Activated CD4-positive, alpha-beta T cell treated with anti-CD3 and anti-CD28 coated beads, Interleukin-2, amount 50 U/mL, for 48 hours (primary cell): ENCODE measurements at regions not wholly inside any gene's neighbourhood (a gene's known extent, or its start where the extent isn't known, plus 50 kb on each side); places are given as distances from the start of the nearest gene placed in this dataset.

ENCODE experiments used
- DNase-seq, 2 experiments: peaks; one replicate each; pipeline ENCODE4 v3.0.0-alpha.2; 2020

- no peak for DNase-seq
Measured at GRCh38 chr15:88315221-88315878, 58.8 kb upstream of the NTRK3 start.

- no peak for DNase-seq
Measured at GRCh38 chr15:88312941-88313579, 56.5 kb upstream of the NTRK3 start.

GRCh38 chr15:88309363-88309762 lies 52.8 kb upstream of the NTRK3 start:
- DNase-seq = no peak

DNA sequence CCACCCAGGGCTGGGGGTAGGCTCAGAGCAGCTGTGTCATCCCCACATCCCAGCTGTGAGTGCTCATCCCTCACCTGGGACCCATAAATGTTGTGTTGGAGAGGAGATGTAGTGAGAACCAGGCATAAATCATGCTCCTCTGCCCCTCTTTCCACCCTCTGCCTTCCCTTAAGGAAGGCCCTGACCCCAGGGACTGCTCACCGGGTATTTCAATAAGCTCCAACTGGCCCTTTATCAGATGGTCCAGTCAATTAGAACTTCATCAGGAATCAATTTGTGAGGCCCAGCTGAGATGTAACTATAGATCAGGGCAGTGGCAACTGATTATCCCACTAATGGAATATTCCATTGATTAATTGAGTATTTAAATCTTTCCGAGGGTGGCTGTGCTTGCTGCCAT lies 50.8 kb upstream of the NTRK3 start:
- DNase-seq = no peak
